ENCODE measurements at regions not wholly inside any gene's neighbourhood (a gene's known extent, or its start where the extent isn't known, plus 50 kb on each side); places are given as distances from the start of the nearest gene placed in this dataset.

- no peak for TF ChIP-seq EZH2 (IDR thresholded peaks at IDR 0.05; ENCODE audit: low read length, missing control alignments)
- TF ChIP-seq CTCF (conservative IDR thresholded peaks at IDR 0.05 in 1 of 2, IDR thresholded peaks at IDR 0.05 in 1 of 2; ENCODE audit: low read depth in 1 of 2, low read length in 2 of 2): no peak
Measured at GRCh38 chr3:166186003-166186402, 348.8 kb upstream of the BCHE start.
